H1 (cell line): ENCODE measurements at regions not wholly inside any gene's neighbourhood (a gene's known extent, or its start where the extent isn't known, plus 50 kb on each side); places are given as distances from the start of the nearest gene placed in this dataset.

ENCODE experiments used
- CTCF ChIA-PET: fragments of 300-600 bp; sonication (Branson Sonifier 250); formaldehyde crosslinking; loops from one replicate; lab custom pipeline; 2021; ENCODE audit not compliant: partially characterized antibody; lab: Charles Lee
- POLR2A ChIA-PET: fragments of 300-600 bp; sonication (Branson Sonifier 250); formaldehyde crosslinking; loops from one replicate; lab custom pipeline; 2021; ENCODE audit warnings: inconsistent platforms; ENCODE audit not compliant: partially characterized antibody; lab: Charles Lee
- DNase-seq, 2 experiments: peaks; one replicate each; pipeline versions ENCODE4 v3.0.0 to v3.0.0-alpha.2; 2010 to 2022; ENCODE audit warnings: low spot score in 2 of 2, low read depth in 1 of 2, mixed read lengths in 1 of 2
- FAIRE-seq: peaks from 2 replicates; lab custom pipeline; 2011; peaks lifted over from hg19 to GRCh38; lab: Jason Lieb, UNC
- H2AFZ ChIP-seq: 2 replicates; pipeline ENCODE4 v1.8.1; 2012; ENCODE audit warnings: low read length, inconsistent platforms
- H2AK5ac ChIP-seq: 2 replicates; pipeline ENCODE4 v1.6.1; 2013; ENCODE audit warnings: low read depth, low read length
- H2BK120ac ChIP-seq: replicated peaks from 2 replicates; pipeline ENCODE3; 2013; ENCODE audit warnings: low read depth, low read length, inconsistent platforms
- H2BK12ac ChIP-seq: 2 replicates; pipeline ENCODE4 v1.6.1; 2013; ENCODE audit warnings: low read depth, low read length
- H2BK15ac ChIP-seq: 2 replicates; pipeline ENCODE4 v1.6.1; 2013; ENCODE audit warnings: low read length
- H2BK20ac ChIP-seq: 2 replicates; pipeline ENCODE4 v1.6.1; 2013; ENCODE audit warnings: low read length
- H2BK5ac ChIP-seq: 2 replicates; pipeline ENCODE4 v1.6.1; 2013; ENCODE audit warnings: low read depth, low read length
- H3K14ac ChIP-seq: 2 replicates; pipeline ENCODE4 v1.6.1; 2013; ENCODE audit warnings: inconsistent platforms; ENCODE audit not compliant: insufficient read length
- H3K18ac ChIP-seq: 2 replicates; pipeline ENCODE4 v1.6.1; 2013; ENCODE audit warnings: low read length; ENCODE audit errors: extremely low read depth
- H3K23ac ChIP-seq: 2 replicates; pipeline ENCODE4 v1.6.1; 2013; ENCODE audit warnings: inconsistent platforms; ENCODE audit not compliant: insufficient read length
- H3K23me2 ChIP-seq: 2 replicates; pipeline ENCODE4 v1.6.1; 2013; ENCODE audit warnings: low read depth, low read length
- H3K27ac ChIP-seq: 2 replicates; pipeline ENCODE4 v1.6.1; 2011; ENCODE audit warnings: low read depth, low read length, inconsistent platforms
- H3K27me3 ChIP-seq, 4 experiments: replicated peaks in 1 of 4; 1 replicate in 1 of 4; 2 replicates in 3 of 4; pipeline versions ENCODE4 v1.6.1 to v1.8.1; 2011 to 2013; ENCODE audit warnings: low read length in 3 of 4, mild to moderate bottlenecking in 3 of 4, inconsistent platforms in 2 of 4, mixed read lengths in 2 of 4, moderate library complexity in 1 of 4; ENCODE audit not compliant: control insufficient read depth in 3 of 4, insufficient read depth in 3 of 4; ENCODE audit errors: extremely low read depth in 1 of 4
- H3K36me3 ChIP-seq, 4 experiments: 2 replicates each; pipeline versions ENCODE4 v1.6.1 to v1.8.1; 2011 to 2013; ENCODE audit warnings: mild to moderate bottlenecking in 4 of 4, low read length in 3 of 4, moderate library complexity in 2 of 4, control low read depth in 1 of 4, inconsistent platforms in 1 of 4; ENCODE audit not compliant: insufficient read depth in 4 of 4, control insufficient read depth in 2 of 4
- H3K4ac ChIP-seq: replicated peaks from 2 replicates; pipeline ENCODE3; 2013; ENCODE audit warnings: low read length, low read depth, mixed read lengths, inconsistent platforms; ENCODE audit not compliant: insufficient read length
- H3K4me1 ChIP-seq, 4 experiments: replicated peaks in 1 of 4; 1 replicate in 1 of 4; 2 replicates in 3 of 4; pipeline versions ENCODE4 v1.6.1 to v1.8.1; 2011 to 2013; ENCODE audit warnings: low read length in 3 of 4, inconsistent platforms in 2 of 4, mixed read lengths in 1 of 4; ENCODE audit not compliant: insufficient read depth in 4 of 4, control insufficient read depth in 3 of 4
- H3K4me2 ChIP-seq, 2 experiments: 2 replicates each; pipeline versions ENCODE4 v1.6.1 to v1.8.1; 2011 to 2013; ENCODE audit warnings: low read depth in 2 of 2, low read length in 2 of 2, control low read depth in 1 of 2, inconsistent platforms in 1 of 2, mild to moderate bottlenecking in 1 of 2; ENCODE audit not compliant: insufficient read depth in 1 of 2
- H3K4me3 ChIP-seq, 4 experiments: fragments of 200-600, 300-600 bp in 1 of 4; sonication (generic), shearing (Covaris generic), sonication (Bioruptor Twin) in 1 of 4; 2 replicates each; pipeline versions ENCODE4 v1.5.1 to v1.8.1; 2011 to 2016; ENCODE audit warnings: low read length in 4 of 4, low read depth in 3 of 4, control low read depth in 2 of 4, inconsistent platforms in 2 of 4, mild to moderate bottlenecking in 2 of 4, mixed read lengths in 1 of 4, moderate library complexity in 1 of 4; ENCODE audit not compliant: insufficient read depth in 2 of 4; ENCODE audit errors: extremely low read depth in 1 of 4
- H3K56ac ChIP-seq: replicated peaks from 2 replicates; pipeline ENCODE3; 2013; ENCODE audit warnings: low read depth, mild to moderate bottlenecking, mixed read lengths, low read length, inconsistent platforms; ENCODE audit not compliant: insufficient read length
- H3K79me1 ChIP-seq: 2 replicates; pipeline ENCODE4 v1.6.1; 2013; ENCODE audit warnings: low read depth, low read length, control low read depth
- H3K79me2 ChIP-seq, 2 experiments: 2 replicates each; pipeline versions ENCODE4 v1.6.1 to v1.8.1; 2012 to 2013; ENCODE audit warnings: low read length in 2 of 2, mild to moderate bottlenecking in 2 of 2, inconsistent platforms in 1 of 2; ENCODE audit not compliant: insufficient read depth in 2 of 2, control insufficient read depth in 1 of 2
- H3K9ac ChIP-seq, 4 experiments: replicated peaks in 1 of 4; 1 replicate in 1 of 4; 2 replicates in 3 of 4; pipeline versions ENCODE4 v1.6.1 to v1.8.1; 2011 to 2013; ENCODE audit warnings: low read depth in 3 of 4, low read length in 3 of 4, control low read depth in 2 of 4, mild to moderate bottlenecking in 2 of 4, moderate library complexity in 2 of 4, inconsistent platforms in 1 of 4; ENCODE audit errors: extremely low read depth in 1 of 4
- H3K9me3 ChIP-seq, 2 experiments: 2 replicates each; pipeline versions ENCODE4 v1.6.1 to v1.8.1; 2012 to 2013; ENCODE audit warnings: mild to moderate bottlenecking in 2 of 2, moderate library complexity in 2 of 2, control low read depth in 1 of 2, inconsistent platforms in 1 of 2, low read depth in 1 of 2, low read length in 1 of 2, mixed read lengths in 1 of 2; ENCODE audit not compliant: insufficient read depth in 2 of 2
- H4K20me1 ChIP-seq, 2 experiments: replicated peaks in 1 of 2; 2 replicates each; pipeline versions ENCODE3 to v1.8.1; 2011 to 2013; ENCODE audit warnings: inconsistent platforms in 2 of 2, low read length in 2 of 2, mild to moderate bottlenecking in 1 of 2; ENCODE audit not compliant: insufficient read depth in 2 of 2, control insufficient read depth in 1 of 2
- H4K5ac ChIP-seq: 2 replicates; pipeline ENCODE4 v1.6.1; 2013; ENCODE audit warnings: low read length, low read depth, mixed read lengths, inconsistent platforms; ENCODE audit not compliant: insufficient read length
- H4K8ac ChIP-seq: 2 replicates; pipeline ENCODE4 v1.8.0; 2013; ENCODE audit warnings: mild to moderate bottlenecking, moderate library complexity, low read length, inconsistent platforms; ENCODE audit not compliant: insufficient read depth; ENCODE audit errors: extremely low read depth
- H4K91ac ChIP-seq: replicated peaks from 2 replicates; pipeline ENCODE3; 2013; ENCODE audit warnings: low read length, mixed read lengths, inconsistent platforms; ENCODE audit not compliant: insufficient read length
- HDAC2 ChIP-seq, 2 experiments: fragments of 300-600 bp in 1 of 2; sonication (generic) in 1 of 2; IDR thresholded peaks; 2 replicates each; pipeline ENCODE4 v1.6.1; 2011 to 2012; ENCODE audit warnings: low read depth in 2 of 2, low read length in 2 of 2, mild to moderate bottlenecking in 2 of 2, moderate library complexity in 2 of 2, borderline replicate concordance in 1 of 2, inconsistent platforms in 1 of 2
- RXRA ChIP-seq: IDR thresholded peaks from 2 replicates; pipeline ENCODE4 v1.6.1; 2011; ENCODE audit warnings: low read depth, mild to moderate bottlenecking, low read length, moderate library complexity; ENCODE audit not compliant: insufficient read depth
- WGBS, 2 experiments: shearing (Covaris generic) in 1 of 2; methylation state at CpG; one replicate each; pipeline versions ENCODE4 v1.1.6 to v1.1.7; 2013 to 2015; ENCODE audit warnings: low lambda C conversion rate in 2 of 2, mixed read lengths in 2 of 2, inconsistent platforms in 1 of 2, low coverage in 1 of 2, missing lambda C conversion rate in 1 of 2; ENCODE audit not compliant: insufficient replicate concordance in 2 of 2, insufficient coverage in 1 of 2, insufficient read length in 1 of 2; ENCODE audit errors: extremely low coverage in 1 of 2, missing lambda C conversion rate in 1 of 2; 5-methylcytosine and 5-hydroxymethylcytosine counted together

DNA sequence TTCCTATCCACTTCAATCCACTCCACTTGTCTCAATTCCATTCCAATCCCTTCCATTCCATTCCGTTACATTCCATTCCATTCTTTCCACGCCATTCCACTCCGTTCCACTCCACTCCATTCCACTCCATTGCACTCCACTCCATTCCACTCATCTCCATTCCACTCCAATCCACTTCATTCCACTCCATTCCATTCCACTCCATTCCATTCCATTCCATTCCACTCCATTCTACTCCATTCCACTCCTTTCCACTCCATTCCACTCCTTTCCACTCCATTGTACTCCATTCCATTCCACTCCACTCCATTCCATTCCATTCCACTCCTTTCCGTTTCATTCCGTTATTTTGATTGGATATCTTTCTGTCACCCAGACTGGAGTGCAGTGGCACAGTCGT, 1158.7 kb downstream of the TSPY10 start:
- WGBS, 2 experiments, result 71 to 100% methylated on average over 4 to 6 of the region's 6 CpGs
- no peaks in the 10 kb centered on the region for H3K79me1 ChIP-seq
- H3K4me1 ChIP-seq, result no peaks in the 10 kb centered on the region
- POLR2A ChIA-PET, result no interaction called here
- H3K79me2 ChIP-seq, result no peaks in the 10 kb centered on the region
- H2BK15ac ChIP-seq, result no peak overlapping the region
- no peak overlapping the region for H3K23ac ChIP-seq
- TF ChIP-seq RXRA, result no peak
- no peak for TF ChIP-seq HDAC2 (IDR thresholded peaks at IDR 0.05; ENCODE audit: borderline replicate concordance in 1 of 2, low read depth in 2 of 2, low read length in 2 of 2)
- TF ChIP-seq, all 59 proteins: peak for 0
- no peak overlapping the region for H3K9ac ChIP-seq
- H4K91ac ChIP-seq, result no peak overlapping the region
- H2BK12ac ChIP-seq, result no peak overlapping the region
- no peaks in the 10 kb centered on the region for H4K20me1 ChIP-seq
- no peaks in the 10 kb centered on the region for H3K27me3 ChIP-seq
- FAIRE-seq (no peak), DNase-seq (no peak)
- H3K4ac ChIP-seq, result no peak overlapping the region
- no peak overlapping the region for H2BK20ac ChIP-seq
- no peaks in the 10 kb centered on the region for H3K36me3 ChIP-seq
- H3K27ac ChIP-seq, result no peak overlapping the region
- no peak overlapping the region for H2BK5ac ChIP-seq
- no peak overlapping the region for H4K5ac ChIP-seq
- CTCF ChIA-PET, result no interaction called here
- H2AFZ ChIP-seq, result no peak overlapping the region
- H3K9me3 ChIP-seq, result peaks cover 8 to 43% of the 10 kb centered on the region in 2 experiments
- no peak overlapping the region for H3K4me2 ChIP-seq
- H3K14ac ChIP-seq, result no peak overlapping the region
- peaks cover 15% of the 10 kb centered on the region; the same call in 1 of the 2 replicates for H3K23me2 ChIP-seq
- H2BK120ac ChIP-seq, result no peak overlapping the region
- no peak overlapping the region for H3K56ac ChIP-seq
- no peak overlapping the region for H3K18ac ChIP-seq
- H2AK5ac ChIP-seq, result no peak overlapping the region
- H3K4me3 ChIP-seq, result no peak overlapping the region
- H4K8ac ChIP-seq, result no peak overlapping the region
